Renal pelvis (tissue), 1 donor: ENCODE measurements at regions not wholly inside any gene's neighbourhood (a gene's known extent, or its start where the extent isn't known, plus 50 kb on each side); places are given as distances from the start of the nearest gene placed in this dataset.

ENCODE experiments used
- DNase-seq: peaks from one replicate; pipeline ENCODE4 v3.0.0-alpha.2; 2013

DNA sequence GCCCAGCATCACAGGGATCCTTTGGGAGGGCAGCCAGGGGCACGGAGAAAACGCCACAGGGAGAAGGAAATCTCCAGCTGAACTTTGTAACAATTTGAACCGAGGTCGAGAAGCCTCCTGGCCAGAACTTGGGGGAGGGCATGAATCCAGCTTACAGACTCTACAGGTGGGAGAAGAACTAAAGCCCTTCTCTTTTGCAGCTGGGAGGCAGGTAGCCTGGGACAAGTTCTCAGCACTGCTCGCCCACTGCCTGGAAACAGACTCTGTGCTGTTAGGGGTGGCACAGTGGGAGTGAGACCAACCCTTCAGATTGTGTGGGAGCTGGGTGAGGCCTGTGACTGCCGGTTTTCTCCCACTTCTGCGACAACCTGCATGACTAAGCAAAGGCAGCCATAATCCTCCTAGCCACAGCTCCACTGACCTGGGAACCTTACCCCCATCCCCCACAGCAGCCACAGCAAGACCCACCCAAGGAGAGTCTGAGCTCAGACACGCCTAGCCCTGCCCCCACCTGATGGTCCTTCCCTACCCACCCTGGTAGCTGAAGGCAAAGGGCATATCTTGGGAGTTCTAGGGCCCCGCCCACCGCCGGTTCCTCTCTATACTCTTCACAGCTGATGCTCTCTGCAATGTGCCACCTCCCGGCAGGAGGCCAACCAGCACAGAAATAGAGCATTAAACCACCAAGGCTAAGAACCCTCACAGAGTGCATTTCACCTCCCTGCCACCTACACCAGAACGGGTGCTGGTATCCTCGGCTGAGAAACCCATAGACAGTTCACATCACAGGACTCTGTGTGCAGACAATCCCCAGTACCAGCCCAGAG lies 136.0 kb upstream of the SIX2 start:
- DNase-seq: no peak

DNA sequence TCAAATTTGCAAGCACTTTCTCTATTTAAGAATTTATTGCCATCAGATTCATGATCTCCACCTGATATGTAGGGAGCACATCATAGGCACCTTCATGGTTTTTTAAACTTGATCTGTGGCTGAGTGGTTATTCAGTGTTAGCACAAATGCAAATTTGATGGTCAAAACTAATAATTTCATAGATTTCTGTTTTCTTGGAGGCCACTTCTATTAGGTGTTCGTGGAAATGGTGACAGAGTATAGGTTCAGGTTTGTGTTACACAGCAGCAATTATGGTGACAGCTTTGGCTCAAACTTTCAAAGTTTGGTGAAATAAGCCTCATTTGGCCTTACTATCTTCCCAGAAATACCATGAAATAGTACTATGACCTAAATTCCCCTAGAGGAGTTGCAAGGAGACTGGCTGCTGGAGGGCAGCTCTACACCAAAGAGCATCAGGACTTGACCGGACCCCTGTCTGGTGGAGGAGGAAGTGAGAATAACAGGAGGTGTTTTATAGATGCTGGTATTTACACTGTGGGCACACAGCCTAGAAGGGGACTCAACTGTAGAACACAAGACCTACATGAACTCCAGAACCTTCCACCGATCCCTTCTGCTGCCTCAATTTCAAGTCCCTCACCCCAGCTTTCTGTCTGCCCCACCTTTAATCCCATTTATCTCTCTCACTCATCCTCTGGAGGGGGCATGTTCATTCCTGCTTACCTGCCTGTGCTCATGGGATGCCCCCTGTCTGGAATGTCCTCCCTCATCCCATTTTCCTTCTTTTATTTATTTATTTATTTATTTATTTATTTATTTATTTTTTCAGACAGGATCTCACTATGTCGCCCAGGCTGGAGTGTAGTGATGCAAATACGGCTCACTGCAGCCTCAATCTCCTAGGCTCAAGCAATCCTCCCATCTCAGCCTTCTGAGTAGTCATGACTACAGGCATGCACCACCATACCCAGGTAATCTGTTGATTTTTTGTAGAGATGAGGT lies 132.9 kb upstream of the SIX2 start:
- no peak for DNase-seq

DNA sequence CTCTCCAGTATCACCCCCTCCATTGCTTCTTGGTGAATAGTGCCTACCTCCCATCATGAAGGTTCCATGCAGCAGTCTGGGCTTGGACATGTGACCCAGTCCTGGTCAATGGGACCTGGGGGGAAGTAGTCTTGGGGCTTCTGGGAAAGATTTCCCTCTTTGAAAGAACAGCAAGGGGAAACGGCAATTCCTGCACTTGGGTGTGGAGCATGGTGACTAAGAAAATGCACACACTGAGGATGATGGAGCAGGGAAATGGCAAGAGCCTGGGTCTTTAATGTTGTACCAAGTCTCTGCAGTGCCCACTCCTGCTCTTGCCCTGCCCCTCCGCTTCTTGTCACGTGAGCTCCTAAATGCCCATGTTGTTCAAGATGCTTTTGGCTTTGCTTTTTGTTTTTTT lies 131.4 kb upstream of the SIX2 start:
- no peak for DNase-seq

DNA sequence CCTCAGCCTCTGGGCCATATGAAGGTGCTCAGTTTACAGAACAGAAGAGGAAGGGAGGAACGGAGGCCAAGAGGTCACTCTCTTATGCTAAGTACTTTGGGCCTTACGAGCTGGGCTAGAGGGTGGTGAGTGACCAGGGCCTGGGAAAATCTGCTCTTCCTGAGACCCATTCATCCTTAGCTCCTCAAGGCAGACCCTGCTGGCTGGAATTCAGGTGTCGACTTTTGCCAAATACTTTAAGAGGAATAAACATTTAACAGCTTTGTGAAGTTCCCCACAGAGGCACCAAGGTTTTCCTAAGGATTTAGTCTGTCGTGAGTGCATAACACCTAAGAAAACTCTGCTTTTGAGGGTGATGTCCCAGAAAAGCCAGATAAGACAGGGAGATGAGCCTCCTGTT lies 129.7 kb upstream of the SIX2 start:
- no peak for DNase-seq

DNA sequence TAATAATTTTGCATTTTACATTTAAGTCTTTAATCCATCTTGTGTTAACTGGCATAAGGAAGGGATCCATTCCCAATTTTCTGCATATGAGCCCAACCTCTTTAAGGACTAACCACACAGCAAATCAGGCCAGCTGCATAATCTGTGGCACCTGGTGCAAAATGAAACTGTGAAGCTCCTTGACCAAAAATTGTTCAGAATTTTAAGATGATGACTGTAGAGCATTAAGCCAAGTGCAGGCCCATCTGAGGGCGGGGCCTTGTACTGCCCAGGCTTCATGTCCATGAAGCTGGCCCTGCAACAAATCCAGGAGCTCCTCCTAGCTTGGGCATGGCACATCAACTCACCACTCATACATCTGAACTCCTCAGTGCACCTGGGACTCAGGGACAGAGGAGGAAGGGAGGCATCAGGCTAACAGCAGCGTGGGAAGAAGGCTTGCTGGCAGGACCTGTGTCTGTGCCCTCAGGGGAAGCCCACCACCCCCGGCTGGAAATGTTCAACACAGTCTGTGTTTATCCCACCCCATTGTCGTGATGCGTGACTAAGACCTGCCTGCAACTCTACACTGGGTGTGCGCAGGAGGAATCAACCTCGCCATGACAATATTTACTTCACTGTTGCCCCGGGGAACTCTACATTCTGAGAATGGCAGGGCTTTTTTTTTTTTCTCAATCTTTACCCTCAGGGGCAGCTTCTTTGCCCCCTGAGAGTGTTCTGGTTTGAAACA lies 128.9 kb upstream of the SIX2 start:
- no peak for DNase-seq

DNA sequence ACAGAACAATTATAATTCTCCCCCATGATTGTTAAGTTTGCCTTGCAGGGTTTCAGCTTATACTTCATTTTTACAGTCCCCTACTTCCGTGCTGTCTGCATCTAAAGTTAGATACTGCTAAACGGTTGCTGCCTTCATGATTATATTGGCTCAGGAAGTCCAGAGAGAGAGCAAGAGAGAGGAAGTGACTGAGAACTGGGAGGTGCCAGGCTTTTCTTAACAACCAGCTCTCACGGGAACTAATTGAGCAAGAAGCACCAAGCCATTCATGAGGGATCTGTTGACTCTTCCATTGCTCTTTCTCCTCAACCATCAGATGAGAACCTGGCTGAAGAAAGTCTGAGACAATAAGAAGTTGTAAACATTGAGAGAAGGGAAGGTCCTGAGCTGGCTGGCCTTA lies 125.5 kb upstream of the SIX2 start:
- no peak for DNase-seq

DNA sequence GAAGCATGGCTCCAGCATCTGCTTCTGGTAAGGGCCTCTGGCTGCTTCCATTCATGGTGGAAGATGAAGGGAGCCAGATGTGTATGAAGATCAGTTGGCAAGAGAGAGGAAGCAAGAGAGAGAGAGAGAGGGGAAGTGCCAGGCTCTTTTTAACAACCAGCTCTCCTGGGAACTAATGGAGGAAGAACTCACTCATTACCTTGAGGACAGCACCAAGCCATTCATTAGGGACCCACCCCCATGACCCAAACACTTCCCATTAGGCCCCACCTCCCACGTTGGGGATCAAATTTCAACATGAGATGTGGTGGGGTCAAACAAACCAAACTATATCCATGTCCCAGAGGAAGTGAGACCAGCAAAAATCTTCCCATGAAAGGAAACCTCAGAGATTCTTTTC lies 124.8 kb upstream of the SIX2 start:
- no peak for DNase-seq

DNA sequence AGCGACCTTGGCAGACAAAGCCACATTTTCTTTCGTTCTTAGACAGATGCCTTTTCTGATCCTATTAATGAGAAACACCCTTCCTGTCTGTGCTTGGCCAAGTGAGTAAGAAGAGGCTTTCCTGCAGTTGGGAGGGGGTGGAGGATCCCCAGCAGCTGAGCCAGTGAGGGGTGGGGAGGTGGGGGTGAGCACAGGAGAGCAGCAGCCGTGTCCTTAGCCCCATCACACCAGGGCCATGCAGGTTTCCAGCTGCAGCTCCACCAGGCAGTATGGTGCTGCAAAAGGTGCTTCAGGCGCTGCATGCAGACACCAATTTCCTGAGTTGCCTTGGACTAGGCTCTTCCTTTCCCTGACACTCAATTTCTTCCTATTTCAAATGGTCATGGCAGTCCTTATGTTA lies 123.3 kb upstream of the SIX2 start:
- DNase-seq: no peak

DNA sequence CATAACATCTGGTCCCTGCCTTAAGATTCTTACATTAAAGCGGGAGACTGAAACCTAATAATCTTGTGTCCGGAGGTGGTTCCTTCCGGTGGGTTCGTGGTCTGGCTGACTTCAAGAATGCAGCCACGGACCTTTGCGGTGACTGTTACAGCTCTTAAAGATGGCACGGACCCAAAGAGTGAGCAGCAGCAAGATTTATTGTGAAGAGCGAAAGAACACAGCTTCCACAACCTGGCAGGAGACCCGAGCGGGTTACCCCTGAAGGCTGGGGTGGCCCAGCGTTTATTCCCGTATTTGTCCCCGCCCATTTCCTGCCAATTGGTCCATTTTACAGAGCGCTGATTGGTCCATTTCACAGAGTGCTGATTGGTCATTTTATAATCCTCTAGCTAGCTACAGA lies 122.3 kb upstream of the SIX2 start:
- DNase-seq: no peak

DNA sequence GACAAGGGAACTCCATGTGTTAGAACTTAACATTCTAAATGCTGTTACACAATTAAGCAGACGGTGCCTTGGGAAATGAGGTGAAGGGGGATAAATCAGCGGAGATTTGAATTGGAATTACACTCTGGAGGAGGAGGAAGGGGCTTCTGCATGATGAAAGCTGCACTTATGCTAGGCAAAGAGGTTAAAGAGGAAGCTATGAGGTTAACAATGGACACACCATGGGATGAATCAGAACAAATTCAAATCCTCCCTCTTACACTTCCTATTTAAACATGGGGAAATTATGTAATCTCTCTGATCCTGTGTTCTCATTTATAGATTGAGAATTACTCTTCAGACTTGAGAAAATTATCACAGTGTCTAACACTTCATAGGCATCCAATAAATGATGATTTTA lies 121.5 kb upstream of the SIX2 start:
- no peak for DNase-seq

DNA sequence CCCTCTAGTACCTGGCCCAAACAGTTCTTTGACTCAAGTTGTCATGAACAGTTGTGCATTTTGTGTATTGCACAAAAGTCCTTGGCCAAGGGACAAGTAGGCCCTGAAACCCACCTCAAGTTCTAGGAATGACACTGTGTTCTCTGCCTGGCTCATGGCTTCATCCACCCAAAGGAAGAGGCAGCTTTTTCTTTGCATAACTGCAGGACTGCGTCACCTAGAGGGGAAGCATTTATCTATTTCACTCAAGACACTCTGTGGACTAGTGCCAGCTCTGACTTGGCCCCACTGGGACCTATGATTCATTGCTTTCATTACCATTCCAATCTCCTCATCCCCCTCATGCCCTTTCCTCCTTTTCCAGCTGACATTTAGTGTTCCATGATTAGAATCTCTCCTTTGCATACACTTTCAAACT lies 119.3 kb upstream of the SIX2 start:
- DNase-seq: peak; percentile 29

DNA sequence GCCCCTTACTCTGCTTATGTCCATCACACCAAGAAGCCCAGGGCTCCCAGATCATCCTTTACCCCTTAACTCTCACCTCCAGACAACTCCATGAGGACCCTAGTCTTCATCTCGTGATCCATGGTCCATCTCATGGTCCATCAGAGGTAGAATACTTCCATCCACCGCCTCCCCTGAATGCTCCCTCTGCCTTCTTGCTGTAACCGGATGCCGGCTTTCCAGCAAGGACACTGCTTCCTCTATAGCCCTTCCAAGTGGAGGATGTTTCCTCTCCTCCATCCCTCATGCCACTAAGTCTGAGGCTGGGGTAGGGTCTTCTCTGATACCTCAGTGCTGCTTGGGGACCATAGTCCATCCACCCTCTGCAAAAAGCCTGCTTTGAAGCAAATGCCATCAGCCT lies 118.6 kb upstream of the SIX2 start:
- no peak for DNase-seq

DNA sequence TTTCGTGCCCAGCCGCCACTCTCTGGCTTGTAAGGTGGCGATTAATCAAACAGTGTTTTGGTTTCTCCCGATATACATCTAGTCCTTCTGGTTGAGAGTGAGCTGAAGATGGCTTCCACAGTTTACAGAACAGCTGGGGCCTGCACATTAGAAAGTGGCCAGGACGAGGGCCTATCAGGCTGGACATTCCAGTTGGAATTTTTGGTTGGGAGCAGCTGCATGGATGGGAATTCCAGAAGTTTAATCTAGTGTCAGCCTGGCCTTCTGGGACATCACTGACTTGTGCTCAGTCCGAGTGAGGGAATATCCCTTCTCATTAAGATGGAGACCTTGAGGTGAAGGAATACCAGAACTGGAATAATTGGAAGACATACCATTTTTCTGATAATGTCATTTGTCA lies 118.1 kb upstream of the SIX2 start:
- no peak for DNase-seq

DNA sequence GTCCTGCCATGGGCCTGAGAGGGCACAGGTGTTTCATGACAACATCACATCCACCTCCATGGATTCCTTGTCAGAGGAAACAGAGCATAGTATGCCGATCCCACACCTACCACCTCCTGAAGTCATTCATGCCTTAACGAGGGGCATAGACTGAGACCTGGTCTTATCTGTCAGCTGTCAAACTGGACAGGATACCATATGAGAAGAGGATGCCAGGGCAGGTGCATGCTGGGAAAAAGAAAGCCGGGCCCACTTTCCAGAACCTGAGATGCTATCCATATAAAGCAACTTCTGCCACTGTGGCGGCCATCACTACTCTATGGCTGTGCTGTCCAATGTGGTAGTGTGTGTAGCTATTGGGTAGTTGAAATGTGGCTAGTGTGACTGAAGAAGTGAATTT lies 116.0 kb upstream of the SIX2 start:
- DNase-seq: no peak

DNA sequence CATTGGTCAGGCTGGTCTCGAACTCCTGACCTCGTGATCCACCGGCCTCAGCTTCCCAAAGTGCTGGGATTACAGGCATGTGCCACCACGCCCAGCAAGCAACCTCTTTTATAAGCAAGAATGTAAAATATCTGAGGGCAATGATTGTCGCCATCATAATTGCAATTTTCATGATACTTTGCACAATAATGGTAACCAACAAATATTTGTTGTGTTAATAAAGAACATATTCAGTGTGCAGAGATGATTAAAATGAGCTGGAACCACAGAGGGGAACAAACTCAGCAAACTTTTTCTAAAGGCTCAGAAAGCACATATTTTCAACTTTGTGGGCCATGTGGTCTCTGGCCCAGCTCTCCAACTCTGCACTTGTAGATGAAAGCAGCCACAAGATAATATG lies 115.2 kb upstream of the SIX2 start:
- no peak for DNase-seq

DNA sequence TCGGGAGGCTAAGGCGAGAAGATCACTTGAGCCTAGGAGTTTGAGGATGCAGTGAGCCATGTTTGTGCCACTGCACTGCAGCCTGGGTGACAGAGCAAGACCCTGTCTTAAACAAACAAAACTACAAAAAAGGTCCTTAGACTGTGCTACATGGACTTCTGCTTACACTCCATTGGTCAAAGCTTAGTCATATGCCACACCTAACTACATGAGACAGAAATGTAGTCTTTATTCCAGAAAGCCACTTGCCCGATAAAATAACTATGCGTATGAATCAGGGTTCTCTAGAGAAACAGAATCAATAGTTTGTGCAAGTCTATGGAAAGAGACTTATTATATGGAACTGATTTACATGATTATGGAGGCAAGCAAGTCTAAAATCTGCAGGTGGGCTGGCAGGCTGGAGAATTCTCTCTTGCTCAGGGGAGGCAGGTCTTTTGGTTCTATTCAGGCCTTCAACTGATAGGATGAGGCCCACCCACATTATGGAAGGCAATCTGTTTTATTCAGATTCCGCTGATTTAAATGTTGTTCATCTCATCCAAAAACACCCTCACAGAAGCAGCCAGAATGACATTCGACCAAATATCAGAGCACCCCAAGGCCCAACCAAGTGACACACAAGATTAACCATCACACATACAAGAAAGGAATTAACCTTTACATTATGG lies 114.4 kb upstream of the SIX2 start:
- no peak for DNase-seq

DNA sequence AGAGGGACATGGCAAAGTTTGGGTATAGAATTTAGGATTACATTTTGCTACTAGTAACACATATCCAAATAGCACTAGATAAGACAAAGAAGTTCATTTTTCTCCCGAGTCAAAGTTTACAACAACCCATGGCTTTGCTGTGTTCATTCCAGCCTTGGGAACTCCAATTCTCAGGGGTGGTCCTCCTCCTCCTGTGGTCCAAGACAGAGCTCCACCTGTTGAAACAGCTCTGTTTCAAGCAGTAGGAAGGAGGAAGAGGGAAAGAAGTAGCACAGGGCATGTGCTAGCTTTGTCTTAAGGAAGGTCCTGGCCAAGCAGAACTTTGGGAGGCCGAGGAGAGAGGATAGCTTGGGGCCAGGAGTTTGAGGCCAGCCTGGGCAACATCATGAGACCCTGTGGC lies 113.8 kb upstream of the SIX2 start:
- no peak for DNase-seq

DNA sequence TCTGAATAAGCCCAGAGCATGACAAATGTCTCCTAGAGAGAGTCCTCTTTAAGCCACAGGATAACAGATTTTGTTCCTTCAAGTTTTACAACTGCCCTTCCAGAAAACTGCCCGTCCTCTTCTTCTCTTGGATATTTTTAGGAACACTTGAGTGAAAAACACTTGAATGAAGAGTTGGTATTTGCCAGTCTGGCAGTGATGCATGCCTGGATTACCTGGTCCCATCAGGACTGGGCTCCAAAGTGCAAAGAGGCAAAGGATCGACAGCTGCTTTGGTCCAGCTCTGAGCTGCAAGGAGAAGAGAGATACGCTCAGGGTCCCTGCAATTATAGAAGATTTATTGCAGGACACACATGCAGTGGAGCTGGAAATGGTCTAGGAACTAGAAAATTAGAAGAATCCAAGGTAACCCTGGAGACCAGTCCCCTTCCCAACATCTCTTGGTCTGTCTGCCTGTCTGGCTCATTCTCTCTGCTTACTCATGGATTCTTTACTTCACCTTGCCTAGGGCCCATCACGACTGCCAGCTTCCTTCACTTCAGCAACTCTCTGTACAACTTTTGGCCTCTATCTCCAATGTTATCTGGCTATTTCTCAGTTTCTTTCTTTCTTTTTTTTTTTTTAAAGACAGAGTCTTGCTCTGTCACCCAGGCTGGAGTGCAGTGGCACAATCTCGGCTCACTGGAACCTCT lies 112.1 kb upstream of the SIX2 start:
- no peak for DNase-seq

DNA sequence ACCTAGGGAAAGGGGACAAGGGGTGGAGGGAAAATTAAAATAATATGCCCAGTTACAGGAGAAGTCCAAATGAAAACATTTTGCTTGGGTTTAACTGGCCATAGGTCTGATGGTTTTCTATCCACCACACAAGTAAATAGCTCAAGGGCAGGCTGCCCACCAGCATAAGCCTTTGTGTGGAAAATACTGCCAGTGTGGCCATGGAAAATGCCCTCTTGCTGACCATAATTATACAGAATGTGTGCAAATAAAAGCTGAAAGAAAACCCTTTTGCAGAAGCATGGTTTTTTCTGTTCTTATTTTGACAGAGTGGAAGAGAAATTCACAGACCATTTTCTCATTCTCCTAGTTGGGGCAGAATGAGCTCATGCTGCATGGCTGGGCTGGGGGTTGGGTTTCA lies 111.3 kb upstream of the SIX2 start:
- DNase-seq: no peak

DNA sequence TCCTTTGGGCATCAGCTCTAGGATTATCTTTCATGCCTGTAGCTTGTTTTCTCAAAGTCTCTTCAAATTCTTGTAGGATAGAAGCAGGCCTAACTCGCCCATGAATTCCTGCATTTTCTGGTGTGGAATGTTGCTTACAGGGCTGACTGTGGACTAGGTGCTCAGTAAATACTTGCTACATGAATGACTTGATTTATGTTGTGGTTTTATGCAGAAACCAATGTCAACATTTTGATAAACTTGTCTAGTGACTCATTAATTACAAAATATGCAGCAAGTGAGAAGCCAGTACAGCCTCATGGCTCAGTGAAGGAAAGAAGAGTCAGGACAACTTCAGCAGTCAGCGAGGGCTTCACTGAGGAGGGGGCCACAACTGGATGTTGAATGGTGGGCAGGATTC lies 110.6 kb upstream of the SIX2 start:
- no peak for DNase-seq

DNA sequence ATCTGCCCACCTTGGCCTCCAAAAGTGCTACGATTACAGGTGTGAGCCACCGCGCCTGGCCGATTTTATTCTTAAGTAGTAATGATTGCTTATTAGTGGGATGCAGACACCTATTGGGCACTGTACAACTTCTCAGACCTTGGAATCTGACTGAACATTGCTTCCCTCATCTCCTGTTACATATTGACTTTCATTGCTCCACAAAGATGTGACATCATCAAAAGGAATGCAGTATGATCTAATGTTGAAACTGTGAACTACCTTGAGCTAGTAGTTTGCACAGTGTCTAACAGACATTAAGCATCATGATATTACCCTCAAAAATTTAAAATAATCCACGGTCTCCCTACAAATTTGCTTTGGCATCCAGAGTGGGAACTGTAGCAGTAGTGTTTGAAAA lies 109.8 kb upstream of the SIX2 start:
- no peak for DNase-seq
